HG02970 (cell line): ENCODE measurements at regions not wholly inside any gene's neighbourhood (a gene's known extent, or its start where the extent isn't known, plus 50 kb on each side); places are given as distances from the start of the nearest gene placed in this dataset.
"Not testable (repeated sequence)": the region's sequence is repeated elsewhere in the genome, so short reads cannot be mapped to it uniquely, and the experiment has no call there.

Experiments
- ATAC-seq: cut with Tn5 transposase; IDR thresholded peaks from one replicate; pipeline ENCODE4 v1.9.1; 2021; ENCODE audit warnings: mild to moderate bottlenecking, moderate library complexity, moderate number of reproducible peaks; ENCODE audit not compliant: unreplicated experiment, low FRiP score

DNA sequence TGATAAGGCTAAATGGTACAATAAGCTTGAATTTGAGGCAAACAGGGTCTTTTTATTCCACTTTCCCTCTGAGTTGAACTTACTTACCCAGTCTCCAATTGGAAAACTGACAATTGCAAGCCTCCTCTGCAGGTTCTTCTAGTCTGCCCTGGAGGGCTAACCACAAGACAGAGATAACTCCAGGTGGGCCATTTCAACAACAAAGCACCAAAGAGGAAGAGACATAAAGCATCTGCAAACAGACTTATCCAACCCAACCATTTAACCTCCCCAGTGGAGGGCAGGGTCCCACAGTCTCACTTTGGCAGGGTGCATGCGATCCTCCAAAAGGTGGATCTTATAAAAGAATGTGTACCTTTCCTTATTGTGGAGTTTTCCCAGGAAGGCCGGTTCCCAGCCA is 525.8 kb downstream of the DIPK2A start:
- ATAC-seq, result no peak

DNA sequence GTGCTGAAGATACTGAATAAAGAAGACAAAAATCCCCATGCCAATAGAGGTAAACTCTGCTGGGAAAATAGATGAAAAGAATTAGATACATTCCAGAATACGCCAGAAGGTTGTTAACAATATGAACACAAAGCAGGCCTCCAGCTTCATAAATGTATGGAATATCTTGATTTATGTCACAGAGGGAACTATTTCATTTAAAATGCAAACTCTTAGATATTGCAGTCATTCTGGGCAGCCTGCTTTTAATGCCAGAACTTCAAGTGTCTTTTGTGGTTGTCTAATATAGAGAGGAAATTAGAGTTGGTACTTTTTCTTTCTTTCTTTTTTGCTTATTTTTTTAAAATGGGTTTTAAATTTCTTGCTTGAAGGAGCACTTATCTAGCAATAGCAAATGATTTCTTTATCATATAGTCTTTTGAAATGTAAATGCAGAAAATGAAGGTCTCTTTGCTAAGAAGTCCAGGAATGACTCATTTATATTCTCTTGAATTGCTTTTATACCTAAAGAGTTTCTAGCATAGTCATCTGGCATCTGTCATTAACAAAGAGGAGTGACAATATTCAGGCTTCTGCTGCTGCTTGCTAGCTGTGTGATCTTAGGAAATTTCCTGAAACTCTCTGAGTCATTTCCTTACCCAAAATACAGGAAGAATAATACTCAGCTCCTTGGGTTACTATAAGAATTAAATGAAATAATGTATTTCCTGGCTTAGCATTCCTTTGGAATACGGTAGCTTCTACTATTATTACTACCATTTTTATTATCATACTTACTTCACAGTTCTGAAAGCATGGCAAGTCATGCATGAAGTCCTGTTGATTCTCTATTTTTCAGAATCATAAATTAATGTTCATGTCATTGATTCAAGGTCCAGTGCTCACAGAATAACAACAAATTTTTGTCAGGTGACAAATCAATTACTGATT is 527.6 kb downstream of the DIPK2A start:
- no peak for ATAC-seq

DNA sequence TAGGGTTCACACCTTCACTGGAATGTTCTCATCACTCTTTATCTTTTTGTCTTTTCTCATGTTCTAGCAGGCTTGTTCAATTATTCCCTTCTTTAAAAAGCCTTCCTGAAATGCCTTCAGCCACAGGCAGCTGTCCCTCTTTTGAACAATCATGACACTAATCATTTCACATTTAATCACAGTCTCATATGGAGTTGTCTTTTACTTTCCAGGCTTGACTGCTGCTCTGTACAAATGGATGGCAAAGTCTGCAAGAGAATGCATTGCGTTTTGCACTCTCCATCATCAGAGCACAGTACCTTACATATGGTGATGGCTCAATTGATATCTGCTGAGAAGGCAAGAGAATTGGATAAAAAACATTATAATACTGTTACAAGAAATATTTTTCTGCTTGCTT is 529.8 kb downstream of the DIPK2A start:
- ATAC-seq, result no peak

DNA sequence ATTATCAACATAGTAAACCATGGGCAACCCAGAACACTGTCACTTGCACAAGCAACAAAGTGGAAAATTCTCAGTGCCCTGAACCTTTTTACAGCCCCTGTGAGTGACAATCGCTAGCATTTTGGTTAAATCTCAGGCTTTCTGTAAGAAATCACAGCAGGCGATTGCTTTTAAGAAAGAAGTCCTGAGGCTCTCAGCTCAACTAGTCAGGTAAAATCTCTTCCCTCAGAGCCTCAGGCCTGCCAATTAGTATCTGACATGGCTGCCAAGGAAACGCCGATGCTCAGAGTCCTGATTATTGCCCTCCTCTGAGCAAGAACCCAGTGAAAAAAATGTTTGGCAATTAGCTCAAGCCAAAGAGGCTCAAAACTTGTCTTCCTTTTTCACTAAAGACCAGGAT is 530.8 kb downstream of the DIPK2A start:
- no peak for ATAC-seq

DNA sequence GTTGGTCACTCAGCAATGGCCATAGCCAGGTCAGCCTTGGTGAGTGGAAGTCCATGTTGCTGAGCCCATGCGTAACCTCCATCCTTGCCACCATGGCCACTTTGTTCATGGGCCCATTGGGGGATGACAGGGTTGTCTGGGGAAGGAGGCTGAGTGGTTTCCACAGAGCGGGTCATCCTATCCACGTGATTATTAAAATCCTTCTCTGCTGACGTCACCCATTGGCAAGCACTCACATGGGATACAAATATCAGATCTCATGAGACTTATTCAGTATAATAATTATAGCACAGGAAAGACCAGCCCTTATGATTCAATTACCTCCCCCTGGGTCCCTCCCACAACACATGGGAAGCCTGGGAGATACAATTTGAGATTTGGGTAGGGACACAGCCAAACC is 534.8 kb downstream of the DIPK2A start:
- not testable (repeated sequence) for ATAC-seq

DNA sequence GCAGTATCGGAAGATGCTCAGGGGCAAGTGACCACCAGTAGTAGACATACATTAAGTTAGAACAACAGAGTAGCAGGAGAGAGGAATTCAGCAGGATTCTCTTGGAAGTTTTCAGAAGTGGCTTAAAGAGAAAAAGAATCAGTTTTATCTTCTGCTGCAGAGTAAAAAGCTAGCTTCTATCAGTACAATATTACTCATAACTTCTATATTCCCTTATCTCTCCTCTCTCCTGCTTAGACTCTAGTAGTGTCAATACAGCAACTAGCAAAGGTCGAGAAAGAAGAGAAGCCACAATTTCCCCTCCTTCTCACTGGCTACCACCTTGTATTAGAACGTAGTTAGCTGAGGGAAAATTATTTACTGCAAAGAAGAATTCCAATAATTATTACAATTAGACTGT is 539.7 kb downstream of the DIPK2A start:
- no peak for ATAC-seq

DNA sequence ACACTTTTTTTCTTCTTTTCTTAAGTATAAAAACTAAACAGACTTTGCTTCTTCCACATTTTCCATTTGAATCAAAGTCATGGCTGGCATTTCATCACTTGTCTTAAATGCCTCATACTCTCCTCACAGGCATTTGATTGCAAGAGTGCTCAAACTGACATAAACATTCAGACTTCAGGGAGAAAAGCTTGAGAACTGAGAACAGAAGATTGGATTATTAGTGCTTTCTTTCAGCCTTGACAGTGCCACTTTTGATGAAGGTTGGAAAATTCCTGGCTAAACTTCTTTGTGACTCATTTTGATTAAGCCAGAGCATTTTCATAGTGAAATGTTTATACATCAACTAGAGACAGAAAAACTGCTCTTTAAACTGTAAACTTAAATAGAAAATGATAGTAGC is 544.4 kb downstream of the DIPK2A start:
- ATAC-seq, result no peak

DNA sequence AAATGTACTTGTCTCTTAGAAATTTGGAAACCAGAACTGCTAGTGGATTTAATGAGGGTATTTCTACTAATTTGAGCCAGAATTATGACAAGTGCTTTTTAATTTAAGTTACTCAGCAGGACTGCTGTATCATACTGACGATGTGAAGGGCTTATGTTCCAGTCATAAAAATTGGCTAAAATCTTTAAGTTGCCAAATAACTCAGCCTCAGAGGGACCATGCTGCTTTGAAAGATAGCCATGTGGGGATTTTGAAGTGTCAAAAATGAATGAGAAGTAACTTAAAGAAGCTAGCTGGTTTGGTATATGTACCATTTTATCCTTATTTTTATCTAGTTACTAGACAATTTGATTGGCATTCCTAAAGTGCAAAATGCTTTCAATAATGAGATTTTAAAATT is 545.0 kb downstream of the DIPK2A start:
- no peak for ATAC-seq

DNA sequence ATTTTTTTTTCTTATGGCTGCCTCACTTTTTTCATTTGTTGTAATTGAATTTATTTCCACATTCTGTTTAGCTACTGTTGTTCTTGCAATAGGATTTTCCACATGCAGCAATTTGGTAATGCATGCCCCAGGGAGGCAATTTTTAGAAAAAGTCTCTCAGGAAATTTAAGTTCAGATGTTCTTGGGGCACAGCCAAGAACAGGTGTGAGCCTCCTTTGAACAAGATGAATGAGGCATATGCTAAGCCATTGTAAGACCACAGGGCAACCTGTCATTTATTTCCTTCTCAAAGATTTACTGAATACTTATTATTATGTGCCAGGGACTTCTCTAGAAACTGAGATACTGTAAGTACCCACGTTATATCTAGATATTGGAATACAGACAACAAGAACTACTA is 549.5 kb downstream of the DIPK2A start:
- no peak for ATAC-seq

DNA sequence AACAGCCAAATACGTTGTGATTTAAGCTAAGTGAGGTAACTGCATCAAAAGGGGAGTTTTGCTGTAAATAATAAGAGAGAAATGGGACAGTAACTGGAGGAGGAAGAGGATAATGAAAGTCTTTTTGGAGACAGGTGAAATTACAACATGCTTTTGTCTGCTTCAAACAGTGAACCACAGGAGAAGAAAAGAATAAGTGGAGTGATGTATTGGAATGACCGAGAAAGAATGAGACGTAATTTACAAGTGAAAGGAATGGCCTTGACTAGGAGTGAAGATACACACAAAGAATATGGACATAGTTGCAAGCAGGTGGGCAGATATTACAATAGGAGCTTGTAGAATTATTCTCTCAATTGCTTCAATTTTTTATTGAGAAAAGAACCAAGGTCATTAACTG is 550.8 kb downstream of the DIPK2A start:
- ATAC-seq, result no peak

DNA sequence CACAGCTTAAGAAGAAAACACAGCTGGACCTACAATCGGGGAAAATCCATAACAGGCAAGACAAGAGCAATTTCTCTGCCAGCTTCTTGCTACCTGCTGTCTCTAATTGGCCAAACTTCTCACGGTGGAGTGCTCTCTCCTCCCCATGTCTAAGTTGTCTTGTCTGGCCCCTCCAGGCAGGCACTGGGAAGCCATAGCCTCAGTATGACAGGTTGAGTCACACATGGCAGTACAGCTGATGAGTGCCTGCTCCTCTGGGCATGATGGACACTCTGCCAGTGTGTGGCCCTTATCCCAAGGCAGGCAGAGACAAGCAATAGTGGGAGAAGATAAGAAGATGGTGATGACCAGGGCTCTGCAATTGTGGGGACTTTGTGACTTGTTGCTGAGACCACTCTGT is 551.8 kb downstream of the DIPK2A start:
- no peak for ATAC-seq

DNA sequence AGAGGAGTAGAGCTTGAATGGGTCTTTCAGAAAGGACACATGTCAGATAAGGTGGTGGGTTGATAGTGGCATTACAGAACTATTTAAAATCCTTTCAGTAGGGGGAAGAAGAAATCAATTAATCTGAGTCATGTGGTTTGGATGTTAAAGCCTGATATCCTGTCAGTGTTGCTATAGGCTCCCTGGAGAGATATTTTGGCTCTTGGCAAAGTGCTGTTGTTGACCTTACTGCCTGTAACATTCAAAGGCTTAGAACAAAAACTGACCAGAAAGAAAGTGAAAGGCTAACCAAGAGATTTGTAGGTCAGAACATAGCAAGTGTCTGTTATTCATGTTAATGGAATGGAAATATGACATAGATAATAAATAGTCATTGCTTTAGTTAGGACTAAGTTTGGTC is 552.9 kb downstream of the DIPK2A start:
- ATAC-seq, result no peak

DNA sequence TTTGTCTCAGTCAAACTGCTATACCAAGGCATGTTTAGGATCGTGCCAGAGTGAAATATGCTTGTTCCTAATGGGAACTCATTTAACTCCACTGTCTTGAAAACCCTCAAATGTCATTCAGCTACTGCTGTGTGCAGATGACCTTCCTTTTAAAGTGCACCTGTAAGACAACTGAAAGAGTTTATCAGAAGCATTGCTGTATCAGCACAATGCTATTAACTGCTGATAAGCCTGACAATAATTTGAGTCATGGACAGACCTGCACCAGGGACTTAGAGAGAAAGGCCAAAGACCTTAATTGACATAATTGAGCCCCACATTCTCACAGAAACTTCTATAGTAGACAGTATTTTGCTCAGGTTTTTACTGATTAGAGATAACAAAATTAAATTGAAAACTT is 557.9 kb downstream of the DIPK2A start:
- ATAC-seq, result no peak

DNA sequence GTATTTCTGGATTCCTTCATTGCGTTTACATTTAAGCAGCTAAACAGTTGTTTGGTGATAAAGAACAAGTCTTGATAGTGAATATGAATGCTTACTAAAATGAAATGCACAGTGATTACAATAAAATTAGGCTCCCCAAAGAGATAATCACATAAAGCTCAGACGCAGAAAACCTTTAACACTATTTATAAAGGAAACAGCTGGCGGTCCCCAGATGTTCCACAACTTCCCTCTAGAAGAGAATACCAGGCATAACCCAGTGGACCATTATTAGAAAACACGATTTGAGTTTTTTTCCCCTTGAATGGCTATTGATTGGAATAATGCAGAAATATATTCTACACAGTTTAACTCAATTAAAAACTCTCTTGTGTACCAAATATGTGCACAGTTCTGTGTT is 573.2 kb downstream of the DIPK2A start:
- ATAC-seq, result no peak

DNA sequence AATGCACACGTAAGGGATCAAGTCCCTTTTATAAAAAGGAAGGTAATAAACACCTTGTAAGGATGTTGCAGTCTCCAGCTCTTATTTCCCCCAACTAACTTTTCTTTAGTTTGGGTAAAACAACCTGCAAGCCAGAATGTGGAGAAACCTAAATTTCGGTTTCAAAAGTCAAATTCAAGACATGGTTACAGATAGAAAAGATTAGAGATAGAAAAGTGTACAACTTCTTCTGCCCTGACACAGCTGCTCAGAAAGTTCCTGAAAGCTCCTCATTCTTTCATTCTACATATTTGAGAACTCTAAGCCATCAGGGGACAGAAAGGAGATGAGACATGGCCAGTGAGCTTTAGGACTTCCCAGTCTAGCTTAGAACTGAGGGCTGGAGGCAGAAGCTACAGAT is 574.9 kb downstream of the DIPK2A start:
- ATAC-seq, result no peak

DNA sequence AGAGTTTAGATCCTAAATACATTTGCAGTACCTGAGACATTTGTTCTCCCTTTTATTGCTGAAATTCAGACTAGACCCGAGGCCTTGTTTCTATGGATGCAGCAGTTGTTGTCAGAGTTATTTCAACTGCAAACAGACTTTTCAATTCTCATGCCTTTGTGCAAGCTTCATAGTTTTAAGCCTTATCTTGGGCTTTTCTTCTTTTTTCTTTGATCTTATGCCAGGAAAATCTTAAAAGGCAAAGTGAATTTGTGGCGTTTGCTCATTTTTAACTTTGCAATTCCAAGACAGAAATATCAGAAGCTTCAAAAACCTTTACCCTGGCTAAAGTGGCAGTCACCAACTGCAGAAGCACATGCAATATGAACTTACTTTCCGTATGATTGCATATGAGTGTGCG is 576.7 kb downstream of the DIPK2A start:
- ATAC-seq, result no peak

DNA sequence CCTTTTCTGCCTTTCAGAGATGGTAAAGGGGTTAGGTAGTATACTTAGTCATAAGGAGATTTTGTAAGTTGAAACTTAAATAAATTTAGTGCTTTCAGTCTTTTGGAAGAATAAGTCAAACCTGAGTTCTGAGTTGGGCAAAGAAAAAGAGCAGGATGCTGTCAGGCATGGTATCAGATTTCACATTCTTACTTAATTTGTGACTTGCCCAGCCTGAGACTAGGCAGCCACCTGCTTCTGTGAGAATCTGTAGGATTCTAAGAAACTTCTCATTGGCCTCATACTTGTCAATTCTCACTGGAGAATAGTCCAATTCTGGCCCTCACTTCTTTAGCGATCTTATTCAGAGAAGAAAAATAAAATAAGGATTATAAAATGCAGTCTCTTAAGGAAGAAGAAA is 577.5 kb downstream of the DIPK2A start:
- ATAC-seq, result no peak

DNA sequence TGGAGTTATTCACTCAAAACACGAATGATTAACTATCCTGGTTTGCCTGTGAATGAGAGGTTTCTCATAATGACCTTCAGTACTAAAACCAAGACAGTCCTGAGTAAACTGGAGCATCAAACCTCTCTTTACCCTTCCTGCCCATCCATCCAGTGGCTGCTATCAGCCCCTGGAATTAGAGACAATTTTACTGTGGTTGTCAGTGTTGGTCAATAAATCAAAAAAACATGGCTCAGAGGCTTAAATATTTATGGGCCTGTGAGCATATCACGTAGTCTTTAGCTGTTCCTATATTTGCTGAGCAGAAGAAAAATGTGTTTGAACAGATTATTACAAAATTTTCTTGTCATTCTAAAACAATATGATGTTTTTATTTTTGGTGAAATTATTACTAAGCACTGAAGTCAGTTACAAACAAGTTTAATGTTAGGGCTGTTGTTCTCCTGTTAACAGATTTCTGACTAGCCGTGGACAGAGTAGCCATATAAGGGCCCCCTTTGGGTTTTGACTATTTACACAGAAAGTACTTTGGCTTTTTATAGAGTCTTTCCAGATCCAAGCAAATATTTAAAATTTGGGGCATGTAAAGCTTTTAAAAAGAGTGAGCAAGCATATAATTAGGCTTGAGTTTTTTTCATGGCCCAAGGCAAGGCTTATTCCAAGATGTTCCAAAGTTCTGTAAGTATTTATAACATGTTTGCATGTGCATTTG is 580.9 kb downstream of the DIPK2A start:
- ATAC-seq, result no peak

DNA sequence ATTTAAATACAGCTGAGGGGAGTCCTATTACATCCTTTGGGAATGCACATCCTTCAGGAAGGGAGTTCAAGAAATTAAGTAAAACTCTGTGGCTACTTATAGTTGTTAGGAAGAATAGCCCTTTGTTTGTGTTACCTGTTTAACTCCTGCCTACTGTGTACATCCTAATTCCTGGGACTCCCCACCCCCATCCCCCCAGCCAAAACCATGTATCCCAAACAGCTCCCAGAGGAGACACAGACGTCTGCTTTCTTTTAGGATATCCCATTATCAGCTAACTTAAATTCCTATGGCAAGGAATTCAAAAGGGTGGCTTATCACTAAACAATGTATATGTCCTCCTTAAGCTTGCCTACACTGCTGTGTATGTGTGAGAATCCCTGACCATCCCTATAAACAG is 581.7 kb downstream of the DIPK2A start:
- no peak for ATAC-seq

DNA sequence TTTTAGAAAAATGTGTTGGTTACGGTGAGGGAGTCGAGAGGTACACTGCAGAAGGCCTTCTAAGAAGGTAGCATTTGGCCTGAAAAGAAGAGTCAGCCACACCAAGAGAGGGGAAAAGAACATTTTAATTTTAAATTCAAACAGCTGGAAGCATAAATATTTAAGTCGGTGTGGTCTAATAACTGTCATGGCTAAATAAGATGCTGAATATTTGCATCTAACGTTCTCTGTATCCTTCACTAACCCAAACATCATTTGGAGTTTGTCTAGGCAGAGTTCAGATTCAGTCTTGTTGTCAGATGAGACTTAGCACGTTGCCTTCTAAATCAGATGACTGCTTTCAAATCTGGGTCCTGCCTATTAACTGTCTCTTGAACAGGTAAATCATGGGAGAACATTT is 583.3 kb downstream of the DIPK2A start:
- no peak for ATAC-seq

DNA sequence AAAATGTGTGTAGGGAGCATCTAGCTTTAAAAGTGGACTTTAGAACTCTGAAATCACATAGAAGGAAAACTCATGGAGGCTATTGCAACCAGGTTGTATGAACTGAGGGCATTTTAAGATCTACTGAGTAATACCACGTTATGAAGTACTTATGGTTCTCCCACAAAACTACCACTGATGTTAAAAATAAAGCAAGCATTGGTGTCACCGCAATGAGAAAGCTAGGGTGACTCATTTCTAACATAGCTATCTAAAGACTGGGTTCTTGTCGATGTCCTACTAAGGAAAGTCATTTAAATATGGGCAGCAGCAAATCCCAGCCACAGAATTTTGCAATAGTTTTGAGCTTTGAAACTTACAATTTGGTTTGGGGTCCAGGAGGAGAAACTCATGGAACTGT is 584.8 kb downstream of the DIPK2A start:
- ATAC-seq, result no peak

DNA sequence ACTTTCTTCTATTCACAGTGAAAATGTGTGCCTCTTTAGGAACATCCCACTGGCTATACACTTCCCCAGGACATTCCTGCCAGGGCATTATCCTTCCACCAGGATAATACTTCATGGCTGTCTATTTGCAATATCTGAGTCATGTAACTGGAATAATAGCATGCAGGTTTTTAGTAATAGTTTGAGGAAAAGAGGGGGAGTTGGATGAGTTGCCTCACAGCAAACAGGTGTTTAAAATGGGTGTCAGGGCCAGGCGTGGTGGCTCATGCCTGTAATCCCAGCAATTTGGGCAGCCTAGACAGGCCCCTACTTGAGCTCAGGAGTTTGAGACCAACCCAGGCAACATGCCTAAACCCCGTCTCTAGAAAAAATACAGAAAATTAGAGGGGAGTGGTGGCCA is 585.9 kb downstream of the DIPK2A start:
- no peak for ATAC-seq
